PC-3 (cell line): ENCODE measurements at regions not wholly inside any gene's neighbourhood (a gene's known extent, or its start where the extent isn't known, plus 50 kb on each side); places are given as distances from the start of the nearest gene placed in this dataset.

Experiments
- CTCF ChIP-seq: fragments of 300-600 bp; sonication (generic); conservative IDR thresholded peaks from 2 replicates; pipeline ENCODE4 v1.5.1; 2017; ENCODE audit warnings: antibody characterized with exemption, low read depth, mild to moderate bottlenecking, low read length
- EZH2 ChIP-seq: fragments of 300-600 bp; sonication (generic); IDR thresholded peaks from one replicate; pipeline ENCODE4 v1.6.1; 2017; ENCODE audit warnings: antibody characterized with exemption, mild to moderate bottlenecking, low read length; ENCODE audit not compliant: unreplicated experiment
- EZH2phosphoT487 ChIP-seq: fragments of 300-600 bp; sonication (generic); IDR thresholded peaks from 2 replicates; pipeline ENCODE4 v1.6.1; 2018; ENCODE audit warnings: mild to moderate bottlenecking, antibody characterized with exemption, low read length, borderline replicate concordance

GRCh38 chr4:125390727-125391126 lies 76.0 kb downstream of the FAT4 start:
- no peak for TF ChIP-seq CTCF
- no peak for TF ChIP-seq EZH2
- TF ChIP-seq EZH2phosphoT487: no peak
